ENCODE measurements at regions not wholly inside any gene's neighbourhood (a gene's known extent, or its start where the extent isn't known, plus 50 kb on each side); places are given as distances from the start of the nearest gene placed in this dataset.

GRCh38 chr3:22748453-22749045 is 454.6 kb upstream of the UBE2E2 start:
- TF ChIP-seq, protein P1, sequence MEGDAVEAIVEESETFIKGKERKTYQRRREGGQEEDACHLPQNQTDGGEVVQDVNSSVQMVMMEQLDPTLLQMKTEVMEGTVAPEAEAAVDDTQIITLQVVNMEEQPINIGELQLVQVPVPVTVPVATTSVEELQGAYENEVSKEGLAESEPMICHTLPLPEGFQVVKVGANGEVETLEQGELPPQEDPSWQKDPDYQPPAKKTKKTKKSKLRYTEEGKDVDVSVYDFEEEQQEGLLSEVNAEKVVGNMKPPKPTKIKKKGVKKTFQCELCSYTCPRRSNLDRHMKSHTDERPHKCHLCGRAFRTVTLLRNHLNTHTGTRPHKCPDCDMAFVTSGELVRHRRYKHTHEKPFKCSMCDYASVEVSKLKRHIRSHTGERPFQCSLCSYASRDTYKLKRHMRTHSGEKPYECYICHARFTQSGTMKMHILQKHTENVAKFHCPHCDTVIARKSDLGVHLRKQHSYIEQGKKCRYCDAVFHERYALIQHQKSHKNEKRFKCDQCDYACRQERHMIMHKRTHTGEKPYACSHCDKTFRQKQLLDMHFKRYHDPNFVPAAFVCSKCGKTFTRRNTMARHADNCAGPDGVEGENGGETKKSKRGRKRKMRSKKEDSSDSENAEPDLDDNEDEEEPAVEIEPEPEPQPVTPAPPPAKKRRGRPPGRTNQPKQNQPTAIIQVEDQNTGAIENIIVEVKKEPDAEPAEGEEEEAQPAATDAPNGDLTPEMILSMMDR (IDR thresholded peaks at IDR 0.05): no peak
- TF ChIP-seq POLR2A (IDR thresholded peaks at IDR 0.05): no peak
